ENCODE measurements at regions not wholly inside any gene's neighbourhood (a gene's known extent, or its start where the extent isn't known, plus 50 kb on each side); places are given as distances from the start of the nearest gene placed in this dataset.

DNA sequence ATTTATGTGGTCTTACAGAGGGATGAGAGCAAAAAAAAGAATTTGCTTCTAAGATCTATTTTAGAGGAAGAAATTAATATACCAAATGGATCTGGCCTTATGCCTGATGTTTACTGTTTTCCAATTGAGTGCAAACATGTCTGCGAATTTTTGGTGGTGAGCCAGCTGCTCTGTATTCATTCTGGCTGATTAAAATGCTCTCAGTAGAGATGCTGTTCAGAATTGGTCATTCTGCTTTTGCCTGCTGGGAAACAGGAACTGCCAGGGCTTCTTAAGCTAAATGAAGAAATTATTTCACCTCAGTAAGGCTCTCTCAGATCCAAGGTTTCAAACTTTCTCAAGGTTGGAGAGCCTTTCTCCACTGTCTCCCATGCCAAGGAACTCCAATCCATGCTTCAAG lies 132.0 kb upstream of the SV2C start:
- no peak overlapping the region for H3K4me3 ChIP-seq (replicated peaks; ENCODE audit: low read depth, low read length)
- H3K27me3 ChIP-seq (replicated peaks; ENCODE audit: control insufficient read depth, insufficient read depth, low read length) = no peaks in the 10 kb centered on the region
- no peaks in the 10 kb centered on the region for H3K36me3 ChIP-seq (ENCODE audit: control insufficient read depth, insufficient read depth, low read length)
- TF ChIP-seq, protein P1, sequence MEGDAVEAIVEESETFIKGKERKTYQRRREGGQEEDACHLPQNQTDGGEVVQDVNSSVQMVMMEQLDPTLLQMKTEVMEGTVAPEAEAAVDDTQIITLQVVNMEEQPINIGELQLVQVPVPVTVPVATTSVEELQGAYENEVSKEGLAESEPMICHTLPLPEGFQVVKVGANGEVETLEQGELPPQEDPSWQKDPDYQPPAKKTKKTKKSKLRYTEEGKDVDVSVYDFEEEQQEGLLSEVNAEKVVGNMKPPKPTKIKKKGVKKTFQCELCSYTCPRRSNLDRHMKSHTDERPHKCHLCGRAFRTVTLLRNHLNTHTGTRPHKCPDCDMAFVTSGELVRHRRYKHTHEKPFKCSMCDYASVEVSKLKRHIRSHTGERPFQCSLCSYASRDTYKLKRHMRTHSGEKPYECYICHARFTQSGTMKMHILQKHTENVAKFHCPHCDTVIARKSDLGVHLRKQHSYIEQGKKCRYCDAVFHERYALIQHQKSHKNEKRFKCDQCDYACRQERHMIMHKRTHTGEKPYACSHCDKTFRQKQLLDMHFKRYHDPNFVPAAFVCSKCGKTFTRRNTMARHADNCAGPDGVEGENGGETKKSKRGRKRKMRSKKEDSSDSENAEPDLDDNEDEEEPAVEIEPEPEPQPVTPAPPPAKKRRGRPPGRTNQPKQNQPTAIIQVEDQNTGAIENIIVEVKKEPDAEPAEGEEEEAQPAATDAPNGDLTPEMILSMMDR (IDR thresholded peaks at IDR 0.05; ENCODE audit: insufficient read depth, low read length, poor library complexity, severe bottlenecking) = no peak
- DNase-seq (ENCODE audit: extremely low read depth, insufficient read length) = no peak

DNA sequence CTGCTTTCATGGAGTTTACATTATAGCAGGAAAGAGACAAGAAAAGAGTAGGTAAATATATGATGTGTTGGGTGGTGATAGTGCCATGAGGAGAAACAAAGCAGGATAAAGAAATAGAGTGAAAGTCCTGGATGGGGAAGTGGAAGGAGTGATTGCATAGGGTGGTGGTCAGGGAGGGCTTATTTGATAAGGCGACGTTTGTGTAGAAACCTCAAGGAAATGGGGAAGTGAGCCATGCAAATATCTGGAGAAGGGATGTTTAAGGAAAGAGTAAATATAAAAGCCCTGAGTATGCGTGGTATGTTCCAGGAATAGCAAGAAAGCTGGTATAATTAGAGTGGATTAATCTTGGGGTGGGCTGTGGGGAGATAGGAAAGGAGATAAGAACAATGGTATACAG lies 134.7 kb upstream of the SV2C start:
- no peak for DNase-seq (ENCODE audit: extremely low read depth, insufficient read length)
- TF ChIP-seq, protein P1 (IDR thresholded peaks at IDR 0.05; ENCODE audit: insufficient read depth, low read length, poor library complexity, severe bottlenecking) = no peak
- no peak overlapping the region for H3K4me3 ChIP-seq (replicated peaks; ENCODE audit: low read depth, low read length)
- H3K36me3 ChIP-seq (ENCODE audit: control insufficient read depth, insufficient read depth, low read length) = no peaks in the 10 kb centered on the region
- H3K27me3 ChIP-seq (replicated peaks; ENCODE audit: control insufficient read depth, insufficient read depth, low read length) = no peaks in the 10 kb centered on the region; the same call in 1 of the 2 replicates

DNA sequence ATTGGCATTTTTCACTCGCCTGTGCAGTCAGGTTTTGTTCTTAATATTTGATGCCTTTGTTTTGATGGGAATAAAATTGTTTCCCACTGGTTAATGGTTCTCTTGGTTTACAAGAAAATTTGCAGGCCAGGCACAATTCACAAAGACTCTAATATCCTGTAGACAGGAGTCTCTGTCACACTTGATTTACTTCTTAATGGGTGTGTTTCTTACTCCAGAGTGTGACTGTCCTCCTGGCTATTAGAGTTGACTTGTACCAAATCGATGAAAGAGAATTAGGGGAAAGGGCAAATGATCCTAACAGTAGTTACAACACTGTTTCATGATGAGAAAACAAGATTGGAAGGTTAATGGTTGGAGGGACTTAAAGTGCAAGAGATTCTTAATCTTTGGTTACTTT lies 142.8 kb upstream of the SV2C start:
- H3K4me3 ChIP-seq (replicated peaks; ENCODE audit: low read depth, low read length) = no peak overlapping the region
- TF ChIP-seq, protein P1 (IDR thresholded peaks at IDR 0.05; ENCODE audit: insufficient read depth, low read length, poor library complexity, severe bottlenecking) = no peak
- H3K36me3 ChIP-seq (ENCODE audit: control insufficient read depth, insufficient read depth, low read length) = no peaks in the 10 kb centered on the region
- DNase-seq (ENCODE audit: extremely low read depth, insufficient read length) = no peak
- H3K27me3 ChIP-seq (replicated peaks; ENCODE audit: control insufficient read depth, insufficient read depth, low read length) = no peaks in the 10 kb centered on the region; the same call in 1 of the 2 replicates

DNA sequence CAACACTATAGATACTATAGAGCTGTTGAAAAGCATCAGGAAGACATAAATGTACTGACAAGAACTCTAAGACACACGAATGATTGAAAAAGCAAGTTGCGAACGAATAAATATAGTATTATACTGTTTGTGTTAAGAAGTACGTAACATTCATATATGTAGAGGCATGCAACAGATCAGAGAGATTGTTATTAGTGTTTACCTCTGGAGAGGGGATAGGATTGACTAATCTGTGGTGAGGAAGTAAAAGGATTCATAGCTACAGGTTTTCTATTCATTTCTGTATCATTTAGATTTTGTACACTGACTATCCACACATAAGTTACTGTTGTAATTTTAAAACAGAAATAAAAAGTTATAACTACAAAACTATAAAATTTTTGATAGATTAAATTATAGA lies 147.6 kb upstream of the SV2C start:
- Histone ChIP-seq H3K4me3 (replicated peaks; ENCODE audit: low read depth, low read length) (no peak overlapping the region), H3K36me3 (ENCODE audit: control insufficient read depth, insufficient read depth, low read length) (no peaks in the 10 kb centered on the region), H3K27me3 (replicated peaks; ENCODE audit: control insufficient read depth, insufficient read depth, low read length) (no peaks in the 10 kb centered on the region)
- TF ChIP-seq, protein P1 (IDR thresholded peaks at IDR 0.05; ENCODE audit: insufficient read depth, low read length, poor library complexity, severe bottlenecking) = no peak
- DNase-seq (ENCODE audit: extremely low read depth, insufficient read length) = no peak

DNA sequence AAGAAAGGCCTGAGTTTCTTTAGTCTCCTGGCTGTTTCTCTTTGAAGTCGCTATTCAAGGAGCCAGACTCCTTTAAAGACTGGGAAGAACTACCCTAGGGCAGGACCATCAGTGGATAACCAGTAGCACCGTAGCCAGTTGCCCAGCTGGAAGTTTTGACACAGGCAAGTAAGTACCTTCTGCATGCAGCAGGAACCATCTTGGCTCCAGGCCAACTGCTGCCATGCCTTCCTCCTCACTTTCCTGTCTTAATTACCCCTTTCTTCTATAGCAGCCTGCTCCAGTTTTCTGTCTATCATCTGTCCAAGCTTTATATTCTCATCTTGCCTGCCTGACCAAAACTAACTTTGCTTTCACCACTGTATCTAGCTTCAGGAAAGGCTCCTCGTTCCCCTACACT lies 149.7 kb upstream of the SV2C start:
- Histone ChIP-seq H3K27me3 (replicated peaks; ENCODE audit: control insufficient read depth, insufficient read depth, low read length) (no peaks in the 10 kb centered on the region), H3K4me3 (replicated peaks; ENCODE audit: low read depth, low read length) (no peak overlapping the region), H3K36me3 (ENCODE audit: control insufficient read depth, insufficient read depth, low read length) (no peaks in the 10 kb centered on the region)
- no peak for DNase-seq (ENCODE audit: extremely low read depth, insufficient read length)
- TF ChIP-seq, protein P1 (IDR thresholded peaks at IDR 0.05; ENCODE audit: insufficient read depth, low read length, poor library complexity, severe bottlenecking) = no peak

DNA sequence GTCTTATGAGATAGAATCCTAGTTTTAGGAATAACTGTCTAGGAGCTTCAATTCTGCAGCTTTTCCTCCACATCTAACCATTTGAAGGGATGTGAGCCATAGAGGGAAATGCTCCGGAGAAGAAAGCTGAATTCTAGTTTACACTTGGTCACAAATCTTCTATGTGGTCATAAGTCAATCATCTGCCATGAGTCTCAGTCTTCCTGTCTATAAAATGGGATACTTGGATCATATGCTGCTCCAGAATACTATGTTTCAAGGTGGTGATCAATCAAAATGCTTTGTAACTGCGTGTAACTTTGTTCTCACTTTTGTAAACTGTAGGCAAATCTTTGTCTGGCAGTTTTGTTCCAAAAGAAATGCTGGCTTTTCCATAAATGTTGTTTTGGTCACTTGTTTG lies 152.0 kb upstream of the SV2C start:
- Histone ChIP-seq H3K36me3 (ENCODE audit: control insufficient read depth, insufficient read depth, low read length) (no peaks in the 10 kb centered on the region), H3K27me3 (replicated peaks; ENCODE audit: control insufficient read depth, insufficient read depth, low read length) (no peaks in the 10 kb centered on the region), H3K4me3 (replicated peaks; ENCODE audit: low read depth, low read length) (no peak overlapping the region)
- DNase-seq (ENCODE audit: extremely low read depth, insufficient read length) = no peak
- TF ChIP-seq, protein P1 (IDR thresholded peaks at IDR 0.05; ENCODE audit: insufficient read depth, low read length, poor library complexity, severe bottlenecking) = no peak

Data from GM06990 (cell line).